HAP-1 (cell line): ENCODE measurements at regions not wholly inside any gene's neighbourhood (a gene's known extent, or its start where the extent isn't known, plus 50 kb on each side); places are given as distances from the start of the nearest gene placed in this dataset.

Experiments used
- DNase-seq, 2 experiments: peaks; one replicate each; pipeline ENCODE4 v3.0.0-alpha.2; 2016 to 2020; ENCODE audit warnings: low spot score in 2 of 2
- H3K27me3 ChIP-seq: fragments of 250-450 bp; sonication (Bioruptor Pico); 2 replicates; pipeline ENCODE4 v1.5.1; 2020; ENCODE audit warnings: low read depth, mild to moderate bottlenecking, moderate library complexity
- H3K36me3 ChIP-seq: fragments of 250-450 bp; sonication (Bioruptor Pico); replicated peaks from 2 replicates; pipeline ENCODE4 v1.5.1; 2020; ENCODE audit warnings: mild to moderate bottlenecking
- H3K4me1 ChIP-seq: fragments of 250-450 bp; sonication (Bioruptor Pico); 2 replicates; pipeline ENCODE4 v1.5.1; 2020; ENCODE audit warnings: mild to moderate bottlenecking
- H3K4me3 ChIP-seq: fragments of 250-450 bp; sonication (Bioruptor Pico); 2 replicates; pipeline ENCODE4 v1.5.1; 2020; ENCODE audit warnings: mild to moderate bottlenecking, moderate library complexity
- H3K9me3 ChIP-seq: fragments of 250-450 bp; sonication (Bioruptor Pico); 2 replicates; pipeline ENCODE4 v1.5.1; 2020; ENCODE audit warnings: mild to moderate bottlenecking, moderate library complexity
- in situ Hi-C: fragments of 300-500 bp; cut with MboI; formaldehyde crosslinking; loops from 3 replicates; pipeline ENCODE4 v1.14.3; 2020; ENCODE audit warnings: low sequenced_read_pairs, inconsistent platforms, mixed read lengths

- in situ Hi-C loops, result no loop called here
Observed at GRCh38 chr5:3654515-3654914, 58.9 kb downstream of the IRX1 start.

GRCh38 chr5:3656803-3657202, 61.2 kb downstream of the IRX1 start:
- Histone ChIP-seq H3K4me3 (no peak overlapping the region), H3K27me3 (no peaks in the 10 kb centered on the region), H3K4me1 (no peaks in the 10 kb centered on the region), H3K9me3 (no peaks in the 10 kb centered on the region), H3K36me3 (no peaks in the 10 kb centered on the region)
- no peak for DNase-seq
- in situ Hi-C loops, result no loop called here

More at GRCh38 chr5:3654515-3654914, 58.9 kb downstream of the IRX1 start:
- Histone ChIP-seq H3K4me1 (no peaks in the 10 kb centered on the region), H3K9me3 (no peaks in the 10 kb centered on the region), H3K27me3 (no peaks in the 10 kb centered on the region), H3K36me3 (no peaks in the 10 kb centered on the region), H3K4me3 (no peak overlapping the region)
- no peak for DNase-seq

GRCh38 chr5:3657364-3658022, 61.9 kb downstream of the IRX1 start:
- no peaks in the 10 kb centered on the region for H3K4me1 ChIP-seq
- no peaks in the 10 kb centered on the region for H3K27me3 ChIP-seq
- H3K9me3 ChIP-seq, result no peaks in the 10 kb centered on the region
- no peak for DNase-seq
- no peaks in the 10 kb centered on the region for H3K36me3 ChIP-seq
- no peak overlapping the region for H3K4me3 ChIP-seq
- in situ Hi-C loops, result no loop called here

GRCh38 chr5:3658929-3659328, 63.3 kb downstream of the IRX1 start:
- Histone ChIP-seq H3K36me3 (no peaks in the 10 kb centered on the region), H3K9me3 (no peaks in the 10 kb centered on the region), H3K4me3 (no peak overlapping the region), H3K27me3 (no peaks in the 10 kb centered on the region), H3K4me1 (no peaks in the 10 kb centered on the region)
- in situ Hi-C loops, result no loop called here
- DNase-seq, result no peak

GRCh38 chr5:3659907-3660306, 64.3 kb downstream of the IRX1 start:
- H3K4me1 ChIP-seq, result no peaks in the 10 kb centered on the region
- H3K27me3 ChIP-seq, result no peaks in the 10 kb centered on the region
- no peak overlapping the region for H3K4me3 ChIP-seq
- H3K36me3 ChIP-seq, result no peaks in the 10 kb centered on the region
- DNase-seq, result no peak
- in situ Hi-C loops, result no loop called here
- H3K9me3 ChIP-seq, result no peaks in the 10 kb centered on the region

GRCh38 chr5:3660630-3661029, 65.0 kb downstream of the IRX1 start:
- no peak for DNase-seq
- Histone ChIP-seq H3K36me3 (no peaks in the 10 kb centered on the region), H3K27me3 (no peaks in the 10 kb centered on the region), H3K9me3 (no peaks in the 10 kb centered on the region), H3K4me3 (no peak overlapping the region), H3K4me1 (no peaks in the 10 kb centered on the region)
- in situ Hi-C loops, result no loop called here

GRCh38 chr5:3661755-3662296, 66.2 kb downstream of the IRX1 start:
- in situ Hi-C loops, result no loop called here
- no peaks in the 10 kb centered on the region for H3K27me3 ChIP-seq
- H3K4me1 ChIP-seq, result no peaks in the 10 kb centered on the region
- no peaks in the 10 kb centered on the region for H3K36me3 ChIP-seq
- no peak overlapping the region for H3K4me3 ChIP-seq
- H3K9me3 ChIP-seq, result no peaks in the 10 kb centered on the region
- no peak for DNase-seq

GRCh38 chr5:3662344-3662743, 66.7 kb downstream of the IRX1 start:
- Histone ChIP-seq H3K9me3 (no peaks in the 10 kb centered on the region), H3K27me3 (no peaks in the 10 kb centered on the region), H3K4me3 (no peak overlapping the region), H3K36me3 (no peaks in the 10 kb centered on the region), H3K4me1 (no peaks in the 10 kb centered on the region)
- in situ Hi-C loops, result no loop called here
- DNase-seq, result no peak

- H3K4me1 ChIP-seq, result no peaks in the 10 kb centered on the region
- DNase-seq, result no peak
- no peaks in the 10 kb centered on the region for H3K36me3 ChIP-seq
- H3K27me3 ChIP-seq, result no peaks in the 10 kb centered on the region
- no peak overlapping the region for H3K4me3 ChIP-seq
- H3K9me3 ChIP-seq, result no peaks in the 10 kb centered on the region; the same call in 1 of the 2 replicates
- in situ Hi-C loops, result no loop called here
Observed at GRCh38 chr5:3671337-3671736, 75.7 kb downstream of the IRX1 start.

- Histone ChIP-seq H3K36me3 (no peaks in the 10 kb centered on the region), H3K9me3 (no peaks in the 10 kb centered on the region), H3K4me1 (no peaks in the 10 kb centered on the region), H3K27me3 (no peaks in the 10 kb centered on the region), H3K4me3 (no peak overlapping the region)
- in situ Hi-C loops, result no loop called here
- no peak for DNase-seq
Observed at GRCh38 chr5:3678801-3679200, 83.2 kb downstream of the IRX1 start.

- no peak overlapping the region for H3K4me3 ChIP-seq
- in situ Hi-C loops, result no loop called here
- H3K9me3 ChIP-seq, result no peaks in the 10 kb centered on the region
- H3K27me3 ChIP-seq, result no peaks in the 10 kb centered on the region
- H3K4me1 ChIP-seq, result no peaks in the 10 kb centered on the region
- no peaks in the 10 kb centered on the region for H3K36me3 ChIP-seq
- DNase-seq, result no peak
Observed at GRCh38 chr5:3680821-3681220, 85.2 kb downstream of the IRX1 start.

GRCh38 chr5:3684118-3684517, 88.5 kb downstream of the IRX1 start:
- Histone ChIP-seq H3K4me3 (no peak overlapping the region), H3K9me3 (no peaks in the 10 kb centered on the region), H3K36me3 (no peaks in the 10 kb centered on the region), H3K27me3 (no peaks in the 10 kb centered on the region), H3K4me1 (no peaks in the 10 kb centered on the region)
- DNase-seq, result no peak
- in situ Hi-C loops, result no loop called here

GRCh38 chr5:3684771-3685354, 89.2 kb downstream of the IRX1 start:
- H3K36me3 ChIP-seq, result no peaks in the 10 kb centered on the region
- H3K27me3 ChIP-seq, result no peaks in the 10 kb centered on the region
- no peaks in the 10 kb centered on the region for H3K4me1 ChIP-seq
- in situ Hi-C loops, result no loop called here
- no peak for DNase-seq
- H3K9me3 ChIP-seq, result no peaks in the 10 kb centered on the region
- H3K4me3 ChIP-seq, result no peak overlapping the region

- H3K36me3 ChIP-seq, result no peaks in the 10 kb centered on the region
- H3K4me1 ChIP-seq, result no peaks in the 10 kb centered on the region
- DNase-seq, result no peak
- in situ Hi-C loops, result no loop called here
- H3K9me3 ChIP-seq, result no peaks in the 10 kb centered on the region
- no peak overlapping the region for H3K4me3 ChIP-seq
- no peaks in the 10 kb centered on the region for H3K27me3 ChIP-seq
Observed at GRCh38 chr5:3694819-3695218, 99.2 kb downstream of the IRX1 start.
